ENCODE measurements at regions not wholly inside any gene's neighbourhood (a gene's known extent, or its start where the extent isn't known, plus 50 kb on each side); places are given as distances from the start of the nearest gene placed in this dataset.

GRCh38 chr18:78458356-78458755, 521.3 kb upstream of the SALL3 start:
- no peak overlapping the region for H3K4me3 ChIP-seq (ENCODE audit: low read depth, low read length)
- no peak for TF ChIP-seq CTCF (conservative IDR thresholded peaks at IDR 0.05; ENCODE audit: low read depth, low read length)
- no peak for DNase-seq (ENCODE audit: low read depth)

GRCh38 chr18:78459668-78460067, 520.0 kb upstream of the SALL3 start:
- no peak overlapping the region for H3K4me3 ChIP-seq (ENCODE audit: low read depth, low read length)
- no peak for DNase-seq (ENCODE audit: low read depth)
- no peak for TF ChIP-seq CTCF (conservative IDR thresholded peaks at IDR 0.05; ENCODE audit: low read depth, low read length)

- TF ChIP-seq CTCF (conservative IDR thresholded peaks at IDR 0.05; ENCODE audit: low read depth, low read length), result no peak
- no peak for DNase-seq (ENCODE audit: low read depth)
- H3K4me3 ChIP-seq (ENCODE audit: low read depth, low read length), result no peak overlapping the region
These were observed 519.1 kb upstream of the SALL3 start for GRCh38 chr18:78460558-78460957.

- DNase-seq (ENCODE audit: low read depth), result no peak
- H3K4me3 ChIP-seq (ENCODE audit: low read depth, low read length), result no peak overlapping the region
- TF ChIP-seq CTCF (conservative IDR thresholded peaks at IDR 0.05; ENCODE audit: low read depth, low read length), result no peak
These were observed 506.1 kb upstream of the SALL3 start for GRCh38 chr18:78473563-78473962.

- H3K4me3 ChIP-seq (ENCODE audit: low read depth, low read length), result no peak overlapping the region
- DNase-seq (ENCODE audit: low read depth), result no peak
- TF ChIP-seq CTCF (conservative IDR thresholded peaks at IDR 0.05; ENCODE audit: low read depth, low read length), result no peak
These were observed 501.8 kb upstream of the SALL3 start for GRCh38 chr18:78477840-78478239.

- no peak for TF ChIP-seq CTCF (conservative IDR thresholded peaks at IDR 0.05; ENCODE audit: low read depth, low read length)
- no peak for DNase-seq (ENCODE audit: low read depth)
- no peak overlapping the region for H3K4me3 ChIP-seq (ENCODE audit: low read depth, low read length)
These were observed 500.2 kb upstream of the SALL3 start for GRCh38 chr18:78479443-78479842.

- no peak for DNase-seq (ENCODE audit: low read depth)
- no peak overlapping the region for H3K4me3 ChIP-seq (ENCODE audit: low read depth, low read length)
These were observed 499.2 kb upstream of the SALL3 start for GRCh38 chr18:78480262-78481054.

More at GRCh38 chr18:78480262-78481054, 499.2 kb upstream of the SALL3 start:
- TF ChIP-seq CTCF (conservative IDR thresholded peaks at IDR 0.05; ENCODE audit: low read depth, low read length), result no peak
